Stimulated activated naive CD8-positive, alpha-beta T cell treated with anti-CD3 and anti-CD28 coated beads, Interleukin-15, Interleukin-2, amounts not matched to agents 100 ng/mL and 50 ng/mL, for 24 hours (primary cell): ENCODE measurements at regions not wholly inside any gene's neighbourhood (a gene's known extent, or its start where the extent isn't known, plus 50 kb on each side); places are given as distances from the start of the nearest gene placed in this dataset.
"Not testable (repeated sequence)": the region's sequence is repeated elsewhere in the genome, so short reads cannot be mapped to it uniquely, and the experiment has no call there.

Source experiments
- H3K27ac Mint-ChIP-seq: one replicate; pipeline ENCODE4 v1.8.0; 2021; ENCODE audit warnings: mild to moderate bottlenecking, mixed read lengths
- H3K27me3 Mint-ChIP-seq: one replicate; pipeline ENCODE4 v1.8.0; 2021; ENCODE audit warnings: mixed read lengths
- H3K36me3 Mint-ChIP-seq: one replicate; pipeline ENCODE4 v1.8.0; 2021; ENCODE audit warnings: low read depth, mixed read lengths
- H3K4me1 Mint-ChIP-seq: one replicate; pipeline ENCODE4 v1.8.0; 2021; ENCODE audit warnings: low read depth, mixed read lengths
- H3K4me3 Mint-ChIP-seq: one replicate; pipeline ENCODE4 v1.8.0; 2021; ENCODE audit warnings: mild to moderate bottlenecking, mixed read lengths
- H3K9me3 Mint-ChIP-seq: one replicate; pipeline ENCODE4 v1.8.0; 2021; ENCODE audit warnings: mixed read lengths

DNA sequence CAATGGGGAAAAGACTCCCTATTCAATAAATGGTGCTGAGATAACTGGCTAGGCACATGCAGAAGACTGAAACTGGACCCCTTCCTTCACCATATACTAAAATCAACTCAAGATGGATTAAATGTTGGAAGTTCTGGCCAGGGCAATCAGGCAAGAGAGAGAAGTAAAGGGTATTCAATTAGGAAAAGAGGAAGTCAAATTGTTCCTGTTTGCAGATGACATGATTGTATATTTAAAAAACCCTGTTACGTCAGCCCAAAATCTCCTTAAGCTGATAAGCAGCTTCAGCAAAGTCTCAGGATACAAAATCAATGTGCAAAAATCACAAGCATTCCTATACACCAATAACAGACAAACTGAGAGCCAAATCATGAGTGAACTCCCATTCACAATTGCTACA is 1739.4 kb downstream of the PCDH9 start:
- not testable (repeated sequence) for H3K27ac Mint-ChIP-seq, H3K27me3 Mint-ChIP-seq, H3K36me3 Mint-ChIP-seq, H3K4me3 Mint-ChIP-seq, H3K4me1 Mint-ChIP-seq
- H3K9me3 Mint-ChIP-seq = peaks cover 11% of the 10 kb centered on the region

- Mint-ChIP-seq H3K27ac (no peak overlapping the region), H3K4me3 (no peak overlapping the region), H3K4me1 (no peaks in the 10 kb centered on the region), H3K36me3 (no peaks in the 10 kb centered on the region), H3K9me3 (peaks cover 11% of the 10 kb centered on the region), H3K27me3 (no peaks in the 10 kb centered on the region)
Observed at GRCh38 chr13:65488606-65489005, 1741.5 kb downstream of the PCDH9 start.

DNA sequence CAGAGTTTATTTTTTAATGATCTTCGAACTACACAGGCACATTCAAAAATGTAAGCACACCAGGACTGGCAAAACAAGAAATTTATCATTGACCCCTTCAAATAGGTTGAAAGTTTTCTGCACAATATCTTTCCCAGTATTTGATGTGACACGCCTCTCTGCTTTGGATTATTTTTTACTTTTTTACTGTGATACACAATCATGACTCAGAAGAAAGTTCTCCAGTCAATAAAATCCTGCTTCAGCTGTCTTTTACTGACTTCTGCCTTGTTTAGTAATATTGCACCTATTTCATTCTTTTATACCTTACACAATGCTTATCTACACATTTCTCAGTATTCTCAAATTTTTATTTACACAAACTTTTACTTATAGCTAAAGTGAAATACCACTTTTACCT is 1750.4 kb downstream of the PCDH9 start:
- H3K27me3 Mint-ChIP-seq = no peaks in the 10 kb centered on the region
- H3K4me3 Mint-ChIP-seq = no peak overlapping the region
- no peaks in the 10 kb centered on the region for H3K9me3 Mint-ChIP-seq
- H3K4me1 Mint-ChIP-seq = no peaks in the 10 kb centered on the region
- no peaks in the 10 kb centered on the region for H3K36me3 Mint-ChIP-seq
- H3K27ac Mint-ChIP-seq = no peak overlapping the region

GRCh38 chr13:65473196-65473595 is 1756.9 kb downstream of the PCDH9 start:
- H3K27ac Mint-ChIP-seq = no peak overlapping the region
- no peaks in the 10 kb centered on the region for H3K27me3 Mint-ChIP-seq
- H3K36me3 Mint-ChIP-seq = no peaks in the 10 kb centered on the region
- H3K9me3 Mint-ChIP-seq = peaks cover 17% of the 10 kb centered on the region
- H3K4me3 Mint-ChIP-seq = no peak overlapping the region
- no peaks in the 10 kb centered on the region for H3K4me1 Mint-ChIP-seq

GRCh38 chr13:65472336-65472735 is 1757.8 kb downstream of the PCDH9 start:
- no peak overlapping the region for H3K4me3 Mint-ChIP-seq
- H3K9me3 Mint-ChIP-seq = peaks cover 17% of the 10 kb centered on the region
- H3K4me1 Mint-ChIP-seq = no peaks in the 10 kb centered on the region
- H3K36me3 Mint-ChIP-seq = no peaks in the 10 kb centered on the region
- no peak overlapping the region for H3K27ac Mint-ChIP-seq
- H3K27me3 Mint-ChIP-seq = no peaks in the 10 kb centered on the region

- Mint-ChIP-seq H3K4me1 (no peaks in the 10 kb centered on the region), H3K27me3 (no peaks in the 10 kb centered on the region), H3K36me3 (no peaks in the 10 kb centered on the region), H3K4me3 (no peak overlapping the region), H3K9me3 (peaks cover 21% of the 10 kb centered on the region), H3K27ac (no peak overlapping the region)
Observed at GRCh38 chr13:65470781-65471180, 1759.4 kb downstream of the PCDH9 start.

DNA sequence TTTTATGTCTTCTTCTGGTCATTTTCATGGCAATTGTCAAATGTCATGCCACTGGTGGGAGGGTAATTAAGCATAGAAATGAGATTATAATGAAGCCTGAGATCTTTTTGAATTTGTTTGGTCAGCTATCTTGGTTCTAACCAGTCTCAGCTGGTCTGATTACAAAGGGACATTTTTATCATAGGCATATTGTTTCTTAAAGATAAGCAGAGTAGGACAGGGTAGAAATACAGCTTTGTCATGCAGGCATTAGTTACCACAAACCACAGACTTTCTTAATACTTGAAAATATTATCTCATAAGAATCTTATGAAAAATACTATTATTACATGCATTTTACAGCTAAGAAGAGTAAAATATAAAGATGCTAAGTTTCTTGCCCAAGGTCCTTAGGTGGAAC is 1761.5 kb downstream of the PCDH9 start:
- Mint-ChIP-seq H3K4me3 (no peak overlapping the region), H3K36me3 (no peaks in the 10 kb centered on the region), H3K27me3 (no peaks in the 10 kb centered on the region), H3K27ac (no peak overlapping the region), H3K4me1 (no peaks in the 10 kb centered on the region), H3K9me3 (peaks cover 23% of the 10 kb centered on the region)

DNA sequence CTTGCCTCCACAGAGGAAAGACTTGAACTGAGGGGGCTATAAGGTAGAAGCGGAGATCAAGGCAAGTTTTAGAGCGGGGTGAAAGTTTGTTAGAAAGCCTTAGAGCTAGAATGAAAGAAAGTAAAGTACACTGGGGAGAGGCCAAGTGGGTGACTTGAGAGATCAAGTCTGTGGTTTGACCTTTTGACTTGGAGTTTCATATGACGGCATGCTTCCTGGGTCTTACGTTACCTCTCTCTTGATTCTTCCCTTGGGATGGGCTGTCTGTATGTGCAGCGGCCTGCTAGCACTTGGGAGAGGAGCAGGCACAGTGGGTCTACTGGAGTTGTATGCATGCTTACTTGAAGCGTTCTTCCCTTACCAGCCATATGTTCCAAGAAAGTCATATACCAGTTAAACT is 1768.5 kb downstream of the PCDH9 start:
- H3K4me1 Mint-ChIP-seq = no peaks in the 10 kb centered on the region
- H3K9me3 Mint-ChIP-seq = peaks cover 16% of the 10 kb centered on the region
- H3K36me3 Mint-ChIP-seq = no peaks in the 10 kb centered on the region

GRCh38 chr13:65460136-65460535 is 1770.0 kb downstream of the PCDH9 start:
- Mint-ChIP-seq H3K36me3 (no peaks in the 10 kb centered on the region), H3K27ac (no peak overlapping the region), H3K4me3 (no peak overlapping the region), H3K9me3 (peaks cover 7% of the 10 kb centered on the region), H3K27me3 (no peaks in the 10 kb centered on the region), H3K4me1 (no peaks in the 10 kb centered on the region)

More for the DNA sequence above, 1768.5 kb downstream of the PCDH9 start:
- H3K27me3 Mint-ChIP-seq = no peaks in the 10 kb centered on the region
- H3K27ac Mint-ChIP-seq = no peak overlapping the region
- H3K4me3 Mint-ChIP-seq = no peak overlapping the region

- H3K4me1 Mint-ChIP-seq = no peaks in the 10 kb centered on the region
- no peaks in the 10 kb centered on the region for H3K36me3 Mint-ChIP-seq
- peaks cover 7% of the 10 kb centered on the region for H3K9me3 Mint-ChIP-seq
- no peak overlapping the region for H3K4me3 Mint-ChIP-seq
- H3K27ac Mint-ChIP-seq = no peak overlapping the region
- H3K27me3 Mint-ChIP-seq = no peaks in the 10 kb centered on the region
Observed at GRCh38 chr13:65456150-65456912, 1773.8 kb downstream of the PCDH9 start.

DNA sequence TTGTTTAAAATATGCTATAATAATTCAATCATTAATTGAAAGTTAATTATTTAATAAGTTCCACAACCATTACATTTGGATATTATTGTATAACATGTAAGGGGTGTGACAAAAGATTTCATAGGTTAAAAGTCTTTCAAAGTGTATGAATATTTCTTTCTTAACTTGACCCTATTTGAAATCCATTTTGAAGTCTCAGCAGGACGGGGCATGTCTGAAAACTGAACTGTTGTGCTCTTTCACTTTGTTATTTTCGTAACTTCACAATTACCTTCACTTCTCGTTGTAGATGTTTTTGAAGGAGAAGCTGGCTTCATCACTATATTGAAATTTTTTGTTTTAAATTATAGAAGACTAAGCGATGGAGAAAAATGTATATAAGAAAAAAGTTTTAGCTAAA is 1775.7 kb downstream of the PCDH9 start:
- no peak overlapping the region for H3K4me3 Mint-ChIP-seq
- peaks cover 3% of the 10 kb centered on the region for H3K9me3 Mint-ChIP-seq
- no peak overlapping the region for H3K27ac Mint-ChIP-seq
- no peaks in the 10 kb centered on the region for H3K4me1 Mint-ChIP-seq
- H3K27me3 Mint-ChIP-seq = no peaks in the 10 kb centered on the region
- no peaks in the 10 kb centered on the region for H3K36me3 Mint-ChIP-seq

- no peaks in the 10 kb centered on the region for H3K36me3 Mint-ChIP-seq
- H3K4me3 Mint-ChIP-seq = no peak overlapping the region
- peaks cover 3% of the 10 kb centered on the region for H3K9me3 Mint-ChIP-seq
- no peak overlapping the region for H3K27ac Mint-ChIP-seq
- H3K27me3 Mint-ChIP-seq = no peaks in the 10 kb centered on the region
- no peaks in the 10 kb centered on the region for H3K4me1 Mint-ChIP-seq
Observed at GRCh38 chr13:65453982-65454381, 1776.2 kb downstream of the PCDH9 start.

DNA sequence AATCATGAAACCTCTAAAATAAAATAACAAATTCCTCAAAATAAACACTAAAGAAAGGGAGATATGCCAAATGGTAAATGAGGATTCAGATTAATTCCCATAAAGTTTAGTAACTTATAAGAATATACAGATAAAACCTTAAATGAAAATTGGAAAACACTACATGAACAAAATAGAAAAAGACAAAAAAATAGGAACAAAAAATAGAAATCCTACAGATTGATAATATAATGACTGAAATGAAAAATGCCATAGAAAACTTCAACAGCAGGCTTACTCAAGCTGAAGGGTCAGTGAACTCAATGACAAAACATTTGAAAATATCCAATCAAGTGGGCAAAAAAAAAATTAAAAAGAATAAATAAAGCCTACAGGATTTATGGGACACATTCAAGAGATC is 1784.8 kb downstream of the PCDH9 start:
- Mint-ChIP-seq H3K4me3 (no peak overlapping the region), H3K9me3 (peaks cover 32% of the 10 kb centered on the region), H3K27ac (no peak overlapping the region), H3K4me1 (no peaks in the 10 kb centered on the region), H3K36me3 (no peaks in the 10 kb centered on the region), H3K27me3 (no peaks in the 10 kb centered on the region)

DNA sequence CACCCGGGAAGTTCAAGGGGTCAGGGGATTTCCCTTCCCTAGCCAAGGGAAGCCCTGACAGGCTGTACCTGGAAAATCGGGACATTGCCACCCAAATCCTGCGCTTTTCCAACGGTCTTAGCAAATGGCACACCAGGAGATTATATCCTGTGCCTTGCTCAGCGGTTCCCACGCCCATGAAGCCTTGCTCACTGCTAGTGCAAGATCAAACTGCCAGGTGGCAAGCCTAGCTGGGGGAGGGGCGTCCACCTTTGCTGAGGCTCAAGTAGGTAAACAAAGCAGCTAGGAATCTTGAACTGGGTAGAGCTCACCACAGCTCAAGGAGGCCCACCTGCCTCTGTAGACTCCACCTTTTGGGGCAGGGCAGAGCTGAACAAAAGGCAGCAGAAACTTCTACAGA is 1794.5 kb downstream of the PCDH9 start:
- no peak overlapping the region for H3K4me3 Mint-ChIP-seq
- no peak overlapping the region for H3K27ac Mint-ChIP-seq
- H3K4me1 Mint-ChIP-seq = no peaks in the 10 kb centered on the region
- H3K27me3 Mint-ChIP-seq = no peaks in the 10 kb centered on the region
- no peaks in the 10 kb centered on the region for H3K36me3 Mint-ChIP-seq
- H3K9me3 Mint-ChIP-seq = peaks cover 12% of the 10 kb centered on the region

GRCh38 chr13:65417953-65418352 is 1812.2 kb downstream of the PCDH9 start:
- no peaks in the 10 kb centered on the region for H3K36me3 Mint-ChIP-seq
- H3K9me3 Mint-ChIP-seq = peaks cover 11% of the 10 kb centered on the region
- H3K4me1 Mint-ChIP-seq = no peaks in the 10 kb centered on the region
- no peak overlapping the region for H3K4me3 Mint-ChIP-seq
- no peak overlapping the region for H3K27ac Mint-ChIP-seq
- H3K27me3 Mint-ChIP-seq = no peaks in the 10 kb centered on the region

GRCh38 chr13:65416784-65417183 is 1813.4 kb downstream of the PCDH9 start:
- no peak overlapping the region for H3K4me3 Mint-ChIP-seq
- H3K36me3 Mint-ChIP-seq = no peaks in the 10 kb centered on the region
- H3K9me3 Mint-ChIP-seq = peaks cover 11% of the 10 kb centered on the region
- no peaks in the 10 kb centered on the region for H3K27me3 Mint-ChIP-seq
- no peaks in the 10 kb centered on the region for H3K4me1 Mint-ChIP-seq
- H3K27ac Mint-ChIP-seq = no peak overlapping the region
